ENCODE measurements at regions not wholly inside any gene's neighbourhood (a gene's known extent, or its start where the extent isn't known, plus 50 kb on each side); places are given as distances from the start of the nearest gene placed in this dataset.

- no peaks in the 10 kb centered on the region for H3K9me3 ChIP-seq (ENCODE audit: low read length)
- no peaks in the 10 kb centered on the region for H3K79me2 ChIP-seq (replicated peaks; ENCODE audit: insufficient read depth, low read length)
- no peaks in the 10 kb centered on the region for H4K20me1 ChIP-seq (ENCODE audit: insufficient read depth)
- H3K9me2 ChIP-seq (ENCODE audit: insufficient read depth, low read length) = no peaks in the 10 kb centered on the region
- H3F3A ChIP-seq (ENCODE audit: insufficient read depth, low read length, poor library complexity, severe bottlenecking) = no peaks in the 10 kb centered on the region
- H2AFZ ChIP-seq (ENCODE audit: low read depth, low read length) = no peak overlapping the region
- H3K4me2 ChIP-seq (ENCODE audit: low read length) = no peak overlapping the region
- no peaks in the 10 kb centered on the region for H3K27me3 ChIP-seq (ENCODE audit: insufficient read depth, low read depth, low read length)
- H3K4me3 ChIP-seq (ENCODE audit: low read length) = no peak overlapping the region
- H3K9ac ChIP-seq (ENCODE audit: low read length) = no peak overlapping the region
- no peaks in the 10 kb centered on the region for H3K36me3 ChIP-seq (ENCODE audit: insufficient read depth, low read length)
- no peak overlapping the region for H3K27ac ChIP-seq (ENCODE audit: low read length)
- TF ChIP-seq TAF1 (IDR thresholded peaks at IDR 0.05; ENCODE audit: low read depth) (no peak), MXI1 (conservative IDR thresholded peaks at IDR 0.05; ENCODE audit: poor library complexity, severe bottlenecking) (no peak), RAD21 (conservative IDR thresholded peaks at IDR 0.05) (no peak), EP300 (conservative IDR thresholded peaks at IDR 0.05; ENCODE audit: poor library complexity, severe bottlenecking) (no peak), EZH2 (IDR thresholded peaks at IDR 0.05; ENCODE audit: borderline replicate concordance, insufficient read depth, low read length, poor library complexity, severe bottlenecking) (no peak), SMC3 (conservative IDR thresholded peaks at IDR 0.05; ENCODE audit: poor library complexity) (no peak), POLR2AphosphoS5 (IDR thresholded peaks at IDR 0.05) (no peak)
- TF ChIP-seq, protein P1, sequence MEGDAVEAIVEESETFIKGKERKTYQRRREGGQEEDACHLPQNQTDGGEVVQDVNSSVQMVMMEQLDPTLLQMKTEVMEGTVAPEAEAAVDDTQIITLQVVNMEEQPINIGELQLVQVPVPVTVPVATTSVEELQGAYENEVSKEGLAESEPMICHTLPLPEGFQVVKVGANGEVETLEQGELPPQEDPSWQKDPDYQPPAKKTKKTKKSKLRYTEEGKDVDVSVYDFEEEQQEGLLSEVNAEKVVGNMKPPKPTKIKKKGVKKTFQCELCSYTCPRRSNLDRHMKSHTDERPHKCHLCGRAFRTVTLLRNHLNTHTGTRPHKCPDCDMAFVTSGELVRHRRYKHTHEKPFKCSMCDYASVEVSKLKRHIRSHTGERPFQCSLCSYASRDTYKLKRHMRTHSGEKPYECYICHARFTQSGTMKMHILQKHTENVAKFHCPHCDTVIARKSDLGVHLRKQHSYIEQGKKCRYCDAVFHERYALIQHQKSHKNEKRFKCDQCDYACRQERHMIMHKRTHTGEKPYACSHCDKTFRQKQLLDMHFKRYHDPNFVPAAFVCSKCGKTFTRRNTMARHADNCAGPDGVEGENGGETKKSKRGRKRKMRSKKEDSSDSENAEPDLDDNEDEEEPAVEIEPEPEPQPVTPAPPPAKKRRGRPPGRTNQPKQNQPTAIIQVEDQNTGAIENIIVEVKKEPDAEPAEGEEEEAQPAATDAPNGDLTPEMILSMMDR (IDR thresholded peaks at IDR 0.05; ENCODE audit: poor library complexity, severe bottlenecking) = no peak
- TF ChIP-seq, protein P2, sequence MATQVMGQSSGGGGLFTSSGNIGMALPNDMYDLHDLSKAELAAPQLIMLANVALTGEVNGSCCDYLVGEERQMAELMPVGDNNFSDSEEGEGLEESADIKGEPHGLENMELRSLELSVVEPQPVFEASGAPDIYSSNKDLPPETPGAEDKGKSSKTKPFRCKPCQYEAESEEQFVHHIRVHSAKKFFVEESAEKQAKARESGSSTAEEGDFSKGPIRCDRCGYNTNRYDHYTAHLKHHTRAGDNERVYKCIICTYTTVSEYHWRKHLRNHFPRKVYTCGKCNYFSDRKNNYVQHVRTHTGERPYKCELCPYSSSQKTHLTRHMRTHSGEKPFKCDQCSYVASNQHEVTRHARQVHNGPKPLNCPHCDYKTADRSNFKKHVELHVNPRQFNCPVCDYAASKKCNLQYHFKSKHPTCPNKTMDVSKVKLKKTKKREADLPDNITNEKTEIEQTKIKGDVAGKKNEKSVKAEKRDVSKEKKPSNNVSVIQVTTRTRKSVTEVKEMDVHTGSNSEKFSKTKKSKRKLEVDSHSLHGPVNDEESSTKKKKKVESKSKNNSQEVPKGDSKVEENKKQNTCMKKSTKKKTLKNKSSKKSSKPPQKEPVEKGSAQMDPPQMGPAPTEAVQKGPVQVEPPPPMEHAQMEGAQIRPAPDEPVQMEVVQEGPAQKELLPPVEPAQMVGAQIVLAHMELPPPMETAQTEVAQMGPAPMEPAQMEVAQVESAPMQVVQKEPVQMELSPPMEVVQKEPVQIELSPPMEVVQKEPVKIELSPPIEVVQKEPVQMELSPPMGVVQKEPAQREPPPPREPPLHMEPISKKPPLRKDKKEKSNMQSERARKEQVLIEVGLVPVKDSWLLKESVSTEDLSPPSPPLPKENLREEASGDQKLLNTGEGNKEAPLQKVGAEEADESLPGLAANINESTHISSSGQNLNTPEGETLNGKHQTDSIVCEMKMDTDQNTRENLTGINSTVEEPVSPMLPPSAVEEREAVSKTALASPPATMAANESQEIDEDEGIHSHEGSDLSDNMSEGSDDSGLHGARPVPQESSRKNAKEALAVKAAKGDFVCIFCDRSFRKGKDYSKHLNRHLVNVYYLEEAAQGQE (IDR thresholded peaks at IDR 0.05; ENCODE audit: borderline replicate concordance) = no peak
Observed at GRCh38 chr6:141906569-141907080, 226.1 kb upstream of the GJE1 start.

DNA sequence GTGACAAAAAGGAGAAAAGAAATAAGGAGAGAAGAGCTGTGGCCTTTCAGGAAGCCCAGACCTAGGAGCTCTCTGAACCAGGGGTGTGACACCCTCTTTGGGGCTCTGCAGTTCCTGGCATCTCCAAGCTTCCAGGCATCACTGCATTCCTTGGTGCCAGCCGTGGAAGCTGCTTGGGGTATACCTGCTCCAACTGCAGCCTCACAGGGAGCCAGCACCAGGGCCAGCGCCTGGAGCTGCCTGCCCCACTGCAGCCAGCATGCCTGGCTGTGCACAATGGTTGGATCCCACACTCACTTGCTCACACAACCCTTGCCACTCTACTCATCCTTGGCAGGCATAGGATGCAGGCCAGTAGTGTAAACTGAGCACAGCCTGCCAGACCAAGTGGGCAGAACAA lies 242.1 kb upstream of the GJE1 start:
- no peaks in the 10 kb centered on the region for H3K9me3 ChIP-seq (ENCODE audit: low read length)
- no peaks in the 10 kb centered on the region for H3K9me2 ChIP-seq (ENCODE audit: insufficient read depth, low read length)
- no peaks in the 10 kb centered on the region for H3K36me3 ChIP-seq (ENCODE audit: insufficient read depth, low read length)
- no peak overlapping the region for H3K4me2 ChIP-seq (ENCODE audit: low read length)
- TF ChIP-seq MXI1 (conservative IDR thresholded peaks at IDR 0.05; ENCODE audit: poor library complexity, severe bottlenecking) = no peak
- TF ChIP-seq, protein P2 (IDR thresholded peaks at IDR 0.05; ENCODE audit: borderline replicate concordance) = no peak
- TF ChIP-seq TAF1 (IDR thresholded peaks at IDR 0.05; ENCODE audit: low read depth) = no peak
- TF ChIP-seq EP300 (conservative IDR thresholded peaks at IDR 0.05; ENCODE audit: poor library complexity, severe bottlenecking) = no peak
- TF ChIP-seq SMC3 (conservative IDR thresholded peaks at IDR 0.05; ENCODE audit: poor library complexity) = no peak
- TF ChIP-seq EZH2 (IDR thresholded peaks at IDR 0.05; ENCODE audit: borderline replicate concordance, insufficient read depth, low read length, poor library complexity, severe bottlenecking) = no peak
- TF ChIP-seq, protein P1 (IDR thresholded peaks at IDR 0.05; ENCODE audit: poor library complexity, severe bottlenecking) = no peak
- TF ChIP-seq POLR2AphosphoS5 (IDR thresholded peaks at IDR 0.05) = no peak
- no peak for TF ChIP-seq RAD21 (conservative IDR thresholded peaks at IDR 0.05)
- H3K27ac ChIP-seq (ENCODE audit: low read length) = no peak overlapping the region
- no peak overlapping the region for H3K9ac ChIP-seq (ENCODE audit: low read length)
- H3F3A ChIP-seq (ENCODE audit: insufficient read depth, low read length, poor library complexity, severe bottlenecking) = no peaks in the 10 kb centered on the region
- H2AFZ ChIP-seq (ENCODE audit: low read depth, low read length) = no peak overlapping the region
- no peaks in the 10 kb centered on the region for H3K27me3 ChIP-seq (ENCODE audit: insufficient read depth, low read depth, low read length)
- no peaks in the 10 kb centered on the region for H3K79me2 ChIP-seq (replicated peaks; ENCODE audit: insufficient read depth, low read length)
- no peaks in the 10 kb centered on the region for H4K20me1 ChIP-seq (ENCODE audit: insufficient read depth)
- H3K4me3 ChIP-seq (ENCODE audit: low read length) = no peak overlapping the region

Data from neural cell (in vitro differentiated cells).